ENCODE measurements at regions not wholly inside any gene's neighbourhood (a gene's known extent, or its start where the extent isn't known, plus 50 kb on each side); places are given as distances from the start of the nearest gene placed in this dataset.

- TF ChIP-seq CHD7 (IDR thresholded peaks at IDR 0.05; ENCODE audit: insufficient replicate concordance, low read length) (no peak), YY1 (IDR thresholded peaks at IDR 0.05; ENCODE audit: low read depth, low read length) (no peak), EGR1 (IDR thresholded peaks at IDR 0.05; ENCODE audit: borderline replicate concordance, low read depth, low read length) (no peak)
Measured at GRCh38 chr20:57795342-57795697, 85.5 kb upstream of the PMEPA1 start (continued).

Data from H1 (cell line).